HEK293T (cell line): ENCODE measurements at regions not wholly inside any gene's neighbourhood (a gene's known extent, or its start where the extent isn't known, plus 50 kb on each side); places are given as distances from the start of the nearest gene placed in this dataset.

ENCODE experiments used
- BHLHE40 ChIP-seq: fragments of 450-650 bp; IDR thresholded peaks from 2 replicates; pipeline ENCODE4 v1.6.1; 2016; ENCODE audit warnings: mild to moderate bottlenecking, moderate library complexity, borderline replicate concordance
- ELF4 ChIP-seq: fragments of 450-650 bp; IDR thresholded peaks from 2 replicates; pipeline ENCODE4 v1.6.1; 2017; ENCODE audit warnings: antibody characterized with exemption
- FOXA1 ChIP-seq: fragments of 450-650 bp; IDR thresholded peaks from 2 replicates; pipeline ENCODE4 v1.6.1; 2016; ENCODE audit warnings: mild to moderate bottlenecking
- FOXM1 ChIP-seq: fragments of 450-650 bp; IDR thresholded peaks from 2 replicates; pipeline ENCODE4 v1.6.1; 2017; ENCODE audit warnings: mild to moderate bottlenecking, borderline replicate concordance
- HDGF ChIP-seq: fragments of 450-650 bp; IDR thresholded peaks from 2 replicates; pipeline ENCODE4 v1.6.1; 2017; ENCODE audit warnings: antibody characterized with exemption, borderline replicate concordance
- L3MBTL2 ChIP-seq: fragments of 450-650 bp; conservative IDR thresholded peaks from 2 replicates; pipeline ENCODE4 v1.6.1; 2016; ENCODE audit warnings: mild to moderate bottlenecking
- LEF1 ChIP-seq: fragments of 450-650 bp; IDR thresholded peaks from 2 replicates; pipeline ENCODE4 v1.6.1; 2017; ENCODE audit warnings: mild to moderate bottlenecking, borderline replicate concordance
- NFRKB ChIP-seq: fragments of 450-650 bp; IDR thresholded peaks from 2 replicates; pipeline ENCODE4 v1.6.1; 2016; ENCODE audit warnings: mild to moderate bottlenecking, moderate library complexity
- SP1 ChIP-seq: fragments of 450-650 bp; IDR thresholded peaks from 2 replicates; pipeline ENCODE4 v1.6.1; 2017
- SUZ12 ChIP-seq: fragments of 450-650 bp; IDR thresholded peaks from 2 replicates; pipeline ENCODE4 v1.6.1; 2016; ENCODE audit warnings: mild to moderate bottlenecking
- ZNF384 ChIP-seq: fragments of 450-650 bp; IDR thresholded peaks from 2 replicates; pipeline ENCODE4 v1.6.1; 2016

DNA sequence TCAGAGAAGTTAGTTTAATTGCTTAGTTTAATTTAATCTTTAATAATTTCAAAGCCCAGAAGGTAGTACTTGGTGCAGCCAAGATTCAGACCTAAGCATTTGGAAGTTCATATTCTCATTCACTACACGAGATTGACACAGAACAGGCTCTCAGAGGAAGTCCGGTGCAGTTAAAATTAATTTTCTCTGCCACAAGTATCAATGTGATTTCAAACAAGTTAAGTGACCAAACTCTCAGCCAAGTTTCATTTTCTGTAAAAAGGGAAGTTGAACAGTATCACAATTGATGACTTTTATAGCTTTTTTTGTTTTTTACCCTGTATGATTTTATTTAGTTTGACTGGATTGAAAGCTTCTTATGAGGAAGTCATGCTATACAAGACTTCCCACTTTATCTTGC, 1494.9 kb upstream of the LRRTM3 start:
- no peak for TF ChIP-seq BHLHE40
- no peak for TF ChIP-seq ZNF384
- TF ChIP-seq SP1: no peak
- no peak for TF ChIP-seq ELF4
- no peak for TF ChIP-seq LEF1
- no peak for TF ChIP-seq NFRKB
- no peak for TF ChIP-seq HDGF
- TF ChIP-seq FOXA1: no peak
- no peak for TF ChIP-seq SUZ12
- TF ChIP-seq FOXM1: no peak
- no peak for TF ChIP-seq L3MBTL2
